HG03469 (cell line): ENCODE measurements at regions not wholly inside any gene's neighbourhood (a gene's known extent, or its start where the extent isn't known, plus 50 kb on each side); places are given as distances from the start of the nearest gene placed in this dataset.

ENCODE experiments used
- ATAC-seq: cut with Tn5 transposase; IDR thresholded peaks from one replicate; pipeline ENCODE4 v1.9.1; 2021; ENCODE audit warnings: mild to moderate bottlenecking, moderate library complexity, moderate number of reproducible peaks; ENCODE audit not compliant: unreplicated experiment

DNA sequence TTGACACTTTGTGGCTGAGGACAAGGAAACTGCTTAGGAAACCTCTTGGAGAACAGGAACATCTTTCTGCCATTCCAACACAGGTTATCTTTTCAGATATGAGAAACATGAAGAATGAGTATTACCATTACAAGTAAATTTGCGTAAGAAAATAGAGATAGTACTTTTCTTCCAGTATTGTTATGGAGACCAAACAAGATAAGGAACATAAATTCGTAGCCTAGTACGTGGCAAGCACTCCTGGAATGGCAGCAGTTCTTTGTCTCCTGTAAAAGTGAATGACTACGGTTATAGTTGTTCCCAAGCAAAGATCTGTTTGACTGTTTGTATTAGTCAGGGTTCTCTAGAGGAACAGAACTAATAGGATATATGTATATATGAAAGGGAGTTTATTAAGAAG is 843.1 kb downstream of the STIM2 start:
- ATAC-seq: no peak

DNA sequence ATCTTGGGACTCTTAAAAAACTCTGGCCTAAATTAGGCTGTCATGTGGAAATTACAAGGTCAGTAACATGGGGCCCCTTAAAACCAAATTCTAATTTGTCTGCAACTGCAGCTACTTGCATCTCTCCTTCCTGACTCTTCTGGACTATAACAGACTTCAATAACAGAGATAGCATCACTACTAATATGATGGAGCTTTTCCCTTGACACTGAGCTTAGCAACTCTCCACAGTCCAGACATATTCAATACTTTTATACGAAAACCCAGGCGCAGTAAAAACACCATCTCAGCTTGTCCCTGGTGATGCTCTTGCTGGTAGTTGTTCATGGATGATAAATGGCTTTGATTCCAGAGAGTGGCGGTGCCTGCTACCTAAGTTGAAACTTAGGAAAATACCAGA is 850.4 kb downstream of the STIM2 start:
- no peak for ATAC-seq

DNA sequence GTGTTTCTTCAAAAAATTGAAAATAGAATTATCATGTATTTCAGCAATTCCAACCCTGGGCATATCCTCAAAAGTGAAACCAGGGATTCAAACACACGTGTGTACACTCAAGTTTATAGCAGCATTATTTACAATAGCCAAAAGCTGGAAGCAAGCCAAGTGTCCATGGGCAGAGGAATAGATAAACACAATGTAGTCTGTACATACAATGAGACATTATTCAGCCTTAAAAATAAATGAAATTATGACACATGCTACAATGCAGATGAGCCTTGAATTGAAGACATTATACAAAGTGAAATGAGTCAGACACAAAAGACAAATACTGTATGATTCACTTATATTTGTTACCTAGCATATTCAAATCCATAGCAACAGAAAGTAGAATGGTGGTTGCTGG is 853.4 kb downstream of the STIM2 start:
- no peak for ATAC-seq

DNA sequence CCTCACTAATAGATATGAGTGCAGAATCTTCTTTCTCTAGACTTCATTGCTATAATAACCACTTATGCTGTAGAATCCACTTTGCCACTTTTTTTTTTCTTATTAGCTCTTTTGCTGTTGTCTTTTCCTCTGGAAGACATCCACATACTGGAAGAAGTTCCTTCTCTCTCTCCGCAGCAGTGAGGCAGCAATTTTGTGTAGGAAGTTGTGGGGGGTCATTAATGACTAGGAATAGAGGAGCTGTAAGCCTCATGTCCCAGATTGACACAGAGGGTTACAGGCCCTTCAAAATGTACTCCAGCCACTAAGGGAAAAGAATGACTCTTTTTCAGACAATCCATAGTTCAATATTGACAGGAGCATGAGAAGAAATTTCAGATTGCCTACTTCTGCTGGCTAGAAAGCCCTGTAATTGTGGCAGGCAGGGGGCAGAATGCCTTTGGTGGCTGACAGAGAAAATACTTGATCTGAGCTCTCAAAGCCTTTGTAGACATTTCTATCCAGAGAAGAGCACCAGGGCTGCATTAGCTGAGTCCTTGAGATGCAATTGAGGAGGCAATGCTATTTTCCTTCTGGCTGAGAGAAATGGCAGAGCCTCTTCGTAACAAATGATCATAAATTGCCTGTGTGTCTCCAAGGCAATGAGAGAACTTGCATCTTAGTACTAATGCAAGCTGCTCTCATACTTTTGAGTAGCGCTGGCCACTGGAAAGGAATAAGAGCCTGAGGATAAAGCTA is 856.2 kb downstream of the STIM2 start:
- no peak for ATAC-seq

DNA sequence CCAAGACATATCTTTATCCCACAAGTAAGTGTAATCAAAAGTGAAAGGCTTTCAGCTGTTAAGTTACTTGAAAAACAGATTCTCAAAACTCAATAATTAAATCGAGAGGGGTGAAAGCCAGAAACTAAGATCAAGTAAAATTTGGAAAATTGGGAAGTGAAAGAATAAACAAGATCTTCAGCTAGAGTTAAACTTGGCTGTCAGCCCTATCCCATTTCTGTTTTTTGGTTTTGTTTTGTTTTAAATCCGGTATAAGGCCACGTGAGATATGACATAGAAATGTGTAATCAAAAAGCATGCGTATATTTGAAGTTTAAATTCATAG is 856.8 kb downstream of the STIM2 start:
- ATAC-seq: no peak

DNA sequence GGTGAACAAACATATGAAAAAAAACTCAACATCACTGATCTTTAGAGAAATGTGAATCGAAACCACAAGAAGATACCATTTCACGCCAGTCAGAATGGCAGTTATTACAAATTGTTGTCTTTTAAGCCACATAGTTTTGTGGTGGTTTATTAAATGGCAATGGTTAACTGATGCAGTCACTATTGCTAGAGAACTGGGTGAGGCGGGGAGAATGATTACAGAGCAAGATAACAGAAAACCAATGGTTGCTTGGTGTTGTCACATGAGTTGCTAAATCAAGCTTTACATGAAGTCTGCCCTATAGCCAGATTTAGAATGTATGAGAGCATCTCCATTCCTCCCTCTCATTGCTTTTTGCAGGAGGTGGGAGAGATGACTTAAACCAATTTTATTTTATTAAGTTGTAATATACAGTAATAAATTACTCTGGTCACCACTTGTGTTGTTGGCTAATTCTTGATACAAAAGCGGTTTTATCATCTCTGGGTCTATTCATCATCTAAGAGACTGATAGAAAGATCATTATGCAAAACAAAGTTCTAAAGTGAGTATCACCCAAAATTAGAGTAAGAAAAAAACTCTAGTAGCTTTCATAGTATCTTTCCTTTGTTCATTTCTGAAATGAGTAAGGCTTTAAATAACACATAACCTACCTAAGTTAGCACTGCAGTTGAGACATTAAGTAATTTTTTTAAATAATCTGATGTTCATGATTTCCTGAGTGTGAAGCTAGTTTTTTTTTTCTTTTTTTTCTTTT is 859.5 kb downstream of the STIM2 start:
- no peak for ATAC-seq

DNA sequence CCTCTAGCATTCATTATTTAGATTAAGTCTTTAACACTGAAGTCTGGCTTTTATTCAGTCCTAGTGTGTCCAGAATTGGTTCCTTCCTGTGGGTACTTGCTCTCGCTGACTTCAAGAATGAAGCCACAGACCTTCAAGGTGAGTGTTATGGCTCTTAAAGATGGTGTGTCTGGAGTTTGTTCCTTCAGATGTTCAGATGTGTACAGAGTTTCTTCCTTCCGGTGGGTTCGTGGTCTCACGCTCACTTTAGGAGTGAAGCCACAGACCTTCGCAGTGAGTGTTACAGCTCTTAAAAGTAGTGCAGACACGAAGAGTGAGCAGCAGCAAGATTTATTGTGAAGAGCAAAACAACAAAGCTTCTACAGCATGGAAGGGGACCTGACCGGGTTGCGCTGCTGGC is 860.6 kb downstream of the STIM2 start:
- ATAC-seq: no peak

DNA sequence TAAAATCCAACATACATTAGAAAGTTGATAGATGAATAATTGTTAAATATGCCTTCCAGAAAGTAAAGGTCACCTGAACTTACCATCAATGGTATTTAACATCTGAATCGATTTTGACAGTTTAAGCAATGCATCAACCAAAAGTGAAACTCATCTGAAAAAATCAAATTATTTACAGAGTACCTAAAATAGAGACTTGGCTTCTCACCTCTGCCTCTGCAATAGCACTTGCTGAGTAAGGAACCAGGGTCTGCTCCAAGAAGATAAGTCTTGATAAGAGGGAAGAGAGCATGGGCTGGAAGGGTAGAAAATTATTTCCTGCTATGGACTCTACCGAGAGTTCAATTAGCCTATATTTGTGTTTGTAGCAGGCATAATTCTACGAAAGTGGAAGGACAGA is 868.3 kb downstream of the STIM2 start:
- ATAC-seq: no peak

DNA sequence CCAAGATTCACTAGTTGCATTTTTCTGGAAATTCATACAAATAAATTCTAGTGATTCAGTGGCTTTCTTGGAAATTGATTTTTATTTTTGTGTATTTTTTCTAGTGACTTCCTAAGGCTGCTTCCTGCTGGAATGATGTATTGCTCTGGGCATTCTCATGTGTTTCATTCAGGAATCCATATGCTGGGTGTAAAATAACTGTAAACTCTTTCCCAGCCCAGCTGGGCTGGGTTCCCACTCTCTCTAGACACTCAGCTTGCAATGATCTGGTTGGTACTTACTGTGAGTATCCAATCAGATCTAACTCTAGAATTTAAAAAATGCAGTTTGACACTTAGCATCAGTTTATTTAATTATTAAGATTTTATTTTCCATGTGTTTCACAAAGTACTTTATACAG is 882.2 kb downstream of the STIM2 start:
- ATAC-seq: no peak

DNA sequence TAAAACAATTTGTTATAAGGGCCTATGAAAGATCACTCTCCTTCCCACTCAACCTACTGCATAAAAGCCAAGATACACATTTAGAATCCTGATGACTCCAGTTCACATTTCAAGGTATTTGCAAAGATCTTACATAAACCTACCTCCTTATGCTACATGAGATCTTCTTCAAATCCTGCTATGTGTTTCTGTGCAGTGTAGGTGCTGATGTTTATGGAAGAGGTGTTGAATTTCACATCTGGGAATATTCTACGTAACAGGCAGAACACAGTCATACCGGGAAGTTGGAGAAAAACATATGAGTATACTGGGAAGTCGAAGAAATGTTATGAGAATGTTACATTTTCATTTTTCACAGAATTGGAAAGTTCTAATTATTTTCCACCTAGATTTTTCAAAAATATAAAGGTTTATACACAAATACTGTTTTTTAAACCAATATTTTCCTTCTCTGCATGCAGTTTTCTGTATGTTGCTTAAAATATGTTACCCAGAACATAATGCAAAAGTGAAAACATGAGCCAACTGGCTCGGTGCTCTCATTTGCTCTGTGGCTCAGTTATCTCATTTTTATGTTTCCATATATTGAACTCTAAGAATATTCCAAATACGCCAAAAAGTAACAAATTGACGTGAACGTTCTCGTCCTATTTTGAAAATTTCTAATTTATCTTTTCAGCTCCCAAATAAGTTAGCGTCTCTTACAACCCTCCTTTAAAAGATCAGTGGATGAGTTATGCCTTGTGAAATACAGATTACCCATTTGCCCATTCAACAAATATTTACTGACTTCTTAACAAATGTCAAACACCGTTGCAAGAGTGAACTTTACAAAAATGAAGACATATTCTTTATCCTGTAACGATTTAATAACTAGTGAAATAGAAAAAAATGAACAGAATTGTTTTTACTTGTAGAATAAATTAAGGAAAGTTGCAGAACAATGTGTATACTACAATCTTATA is 899.3 kb downstream of the STIM2 start:
- no peak for ATAC-seq

DNA sequence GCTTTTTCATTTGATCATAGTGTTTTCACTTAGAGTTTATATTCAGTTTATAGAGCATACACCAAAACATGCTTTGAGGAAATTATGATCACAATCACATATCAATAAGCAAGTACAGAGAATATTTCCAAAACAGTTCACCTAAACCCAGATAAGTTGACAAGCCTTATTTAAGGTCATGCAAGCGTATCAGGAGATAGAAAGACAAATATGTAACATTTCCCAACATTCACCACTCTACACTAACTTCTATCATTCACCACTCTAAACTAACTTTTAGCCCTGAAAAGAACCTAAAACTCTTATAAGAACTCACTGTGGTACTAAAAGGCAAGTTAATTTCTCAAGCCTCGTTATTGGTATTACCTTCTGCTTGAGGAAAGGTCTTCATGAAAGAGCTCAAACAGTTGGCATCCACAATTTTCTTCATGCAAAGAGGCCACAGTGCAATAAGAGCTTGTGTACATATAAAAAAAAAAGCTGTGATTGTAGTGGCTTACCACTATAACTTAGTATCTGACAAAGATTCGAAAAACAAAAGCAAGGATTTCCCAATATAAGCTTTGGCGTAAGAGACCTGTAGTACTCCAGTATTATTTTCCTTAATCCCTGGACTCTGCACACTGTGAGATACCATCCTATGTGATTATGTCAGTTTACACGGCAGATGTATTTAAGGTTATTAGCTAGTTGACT is 903.3 kb downstream of the STIM2 start:
- ATAC-seq: no peak

DNA sequence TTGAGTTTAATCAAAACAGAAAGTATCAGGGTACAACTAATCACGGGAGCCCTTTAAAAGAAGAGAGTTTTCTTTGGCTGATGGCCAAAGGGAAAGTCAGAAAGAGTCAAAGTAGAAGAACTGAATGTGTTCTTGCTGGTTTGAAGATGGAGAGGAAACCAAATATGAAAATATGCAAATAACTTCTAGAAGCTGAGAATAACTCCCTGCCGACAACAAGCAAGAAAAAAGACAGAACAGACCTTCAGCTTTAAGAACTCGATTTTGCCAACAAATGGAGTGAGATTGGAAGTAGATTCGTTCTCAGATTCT is 903.8 kb downstream of the STIM2 start:
- no peak for ATAC-seq

DNA sequence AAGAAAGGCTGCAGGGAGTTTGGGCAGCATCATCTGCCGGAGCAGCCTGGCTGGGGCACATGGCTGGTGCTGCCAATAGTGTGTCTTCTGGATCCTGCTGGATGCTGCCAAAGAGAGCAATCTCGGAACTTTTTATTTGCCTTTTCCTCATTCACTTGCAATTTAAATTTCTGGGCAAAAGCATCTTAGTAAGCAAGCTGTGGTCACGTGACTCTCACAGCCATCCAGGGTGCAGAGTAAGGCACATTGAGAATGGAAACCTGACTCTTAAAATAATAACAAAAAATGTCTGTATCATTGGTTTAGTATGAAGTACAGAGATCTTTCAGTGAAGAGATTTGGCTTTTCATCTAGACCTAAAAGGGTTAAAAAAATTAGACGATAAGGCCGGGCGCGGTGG is 910.3 kb downstream of the STIM2 start:
- no peak for ATAC-seq

DNA sequence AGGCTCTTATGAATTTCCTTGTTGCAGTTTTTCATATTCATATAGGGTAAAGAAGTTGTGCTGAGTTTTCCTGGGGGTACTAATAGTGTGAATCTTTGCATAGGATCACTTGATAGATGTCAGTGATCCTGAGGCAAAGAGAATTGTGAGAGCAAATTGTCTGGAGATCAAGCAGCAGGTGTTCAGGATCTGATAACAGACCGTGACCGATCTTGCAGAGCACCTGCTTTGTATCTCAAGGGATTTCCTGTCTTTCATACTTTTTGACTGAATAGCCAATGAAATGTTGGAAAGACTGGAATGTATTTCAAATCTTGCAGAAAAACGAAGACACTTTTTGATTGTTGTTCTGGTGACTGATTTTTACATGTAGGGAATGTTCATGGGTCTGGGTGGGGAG is 914.5 kb downstream of the STIM2 start:
- no peak for ATAC-seq

DNA sequence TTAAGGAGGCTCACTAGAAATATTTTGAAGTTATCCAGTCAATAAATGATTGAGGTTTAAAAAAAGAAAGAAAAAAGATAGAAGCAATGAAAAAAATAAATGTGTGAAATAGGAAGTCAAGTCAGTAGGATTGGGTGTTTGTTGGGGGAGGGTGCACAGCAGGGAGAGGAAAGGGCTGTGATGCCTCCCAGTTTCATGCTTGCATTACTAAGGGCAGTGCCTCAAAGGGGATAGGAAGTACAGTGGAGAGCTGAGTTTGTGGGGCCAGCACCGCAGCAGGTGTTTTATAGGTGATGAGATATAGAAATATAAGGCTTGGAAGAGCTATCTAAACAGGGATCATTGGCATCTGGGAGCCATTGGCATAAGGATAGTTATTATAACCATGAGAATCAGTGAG is 919.2 kb downstream of the STIM2 start:
- ATAC-seq: no peak

DNA sequence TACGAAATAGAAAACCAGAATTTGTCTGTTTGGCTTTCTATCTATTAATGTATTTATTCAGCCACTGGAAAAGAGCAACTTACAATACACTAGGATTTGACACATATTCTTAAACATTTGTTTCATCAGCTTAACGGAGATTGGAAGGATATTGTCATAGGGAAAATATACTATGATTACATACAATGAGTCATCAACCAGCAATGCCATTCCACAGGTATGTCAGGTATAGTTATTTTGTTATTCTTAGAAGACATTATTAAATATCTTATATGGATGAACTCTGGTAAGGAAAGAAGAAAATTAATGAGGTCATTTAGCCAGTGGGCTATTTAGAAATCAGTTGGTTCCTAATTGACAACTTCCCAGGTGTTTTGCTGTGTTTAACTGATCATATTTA is 926.6 kb downstream of the STIM2 start:
- no peak for ATAC-seq

DNA sequence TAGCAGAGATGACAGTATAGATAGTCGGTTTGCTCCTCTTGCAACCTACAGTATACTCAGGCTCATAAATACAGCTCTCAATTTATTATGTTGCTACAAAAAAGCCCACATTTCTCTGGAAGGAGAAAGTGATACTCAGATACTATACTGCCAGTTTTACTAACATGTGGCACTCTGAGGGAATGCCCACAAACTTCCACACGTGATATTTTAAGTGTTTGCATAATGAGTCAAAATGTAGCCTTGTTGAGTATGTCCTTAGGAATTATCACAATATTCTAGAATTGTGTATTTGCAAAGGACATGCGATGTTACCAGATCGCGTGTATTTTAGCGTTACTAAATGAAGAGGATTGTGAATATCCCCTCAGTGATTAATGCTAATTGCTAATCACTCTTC is 929.1 kb downstream of the STIM2 start:
- no peak for ATAC-seq

DNA sequence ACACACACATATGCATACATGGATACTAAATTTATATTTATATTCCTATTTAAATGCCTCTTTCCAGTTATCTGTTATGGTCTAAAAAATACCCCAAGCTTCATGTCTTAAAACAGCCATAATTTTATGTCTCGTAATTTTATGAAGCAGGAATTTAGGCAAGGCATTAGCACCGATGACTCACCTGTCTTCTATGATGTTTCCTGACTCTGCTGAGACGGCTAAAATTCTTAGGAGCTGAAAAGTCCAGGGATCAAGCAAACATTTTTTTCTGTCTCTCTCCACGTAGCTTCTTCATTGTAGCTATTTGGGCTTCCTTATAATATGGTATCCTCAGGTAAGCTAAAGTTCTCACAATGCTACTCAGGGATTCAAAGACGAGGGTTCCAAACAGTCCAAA is 930.3 kb downstream of the STIM2 start:
- ATAC-seq: no peak

DNA sequence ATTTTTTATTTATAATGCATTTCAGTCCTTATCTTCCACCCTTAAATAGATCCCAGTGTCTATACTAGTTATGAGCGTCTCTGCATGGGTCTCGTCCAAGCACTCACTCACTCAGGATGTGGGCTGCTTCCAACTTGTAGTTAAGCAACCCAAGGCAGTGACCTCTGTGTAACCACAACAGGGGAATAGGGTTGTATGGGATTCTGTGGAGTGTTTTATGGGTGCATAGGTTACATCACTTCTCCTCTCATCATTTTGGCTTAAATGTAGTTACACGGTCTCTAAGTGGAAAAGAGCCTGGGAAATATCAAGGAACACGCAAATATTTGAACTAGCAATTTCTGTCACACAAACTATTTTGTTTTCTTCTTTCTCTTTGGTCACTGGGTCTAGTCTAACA is 931.0 kb downstream of the STIM2 start:
- ATAC-seq: no peak

DNA sequence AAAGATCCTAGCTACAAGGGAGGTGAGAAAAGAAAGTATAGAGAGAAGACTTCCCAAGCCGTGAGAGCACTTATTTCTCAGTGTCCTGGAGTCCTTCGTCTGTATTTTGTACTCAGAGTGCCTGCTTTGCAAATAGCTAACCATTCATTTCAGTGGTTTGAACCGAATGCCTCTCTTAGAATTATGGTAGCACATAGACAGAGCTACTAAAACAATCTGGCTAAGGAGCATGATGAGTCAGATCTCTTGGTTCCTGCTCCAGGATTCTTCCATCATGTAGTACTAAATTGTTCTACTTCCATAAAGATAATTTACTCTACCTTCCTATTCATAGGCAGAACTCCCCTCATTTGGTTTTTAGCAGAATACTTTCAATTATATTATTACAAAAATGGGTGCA is 946.6 kb downstream of the STIM2 start:
- no peak for ATAC-seq

DNA sequence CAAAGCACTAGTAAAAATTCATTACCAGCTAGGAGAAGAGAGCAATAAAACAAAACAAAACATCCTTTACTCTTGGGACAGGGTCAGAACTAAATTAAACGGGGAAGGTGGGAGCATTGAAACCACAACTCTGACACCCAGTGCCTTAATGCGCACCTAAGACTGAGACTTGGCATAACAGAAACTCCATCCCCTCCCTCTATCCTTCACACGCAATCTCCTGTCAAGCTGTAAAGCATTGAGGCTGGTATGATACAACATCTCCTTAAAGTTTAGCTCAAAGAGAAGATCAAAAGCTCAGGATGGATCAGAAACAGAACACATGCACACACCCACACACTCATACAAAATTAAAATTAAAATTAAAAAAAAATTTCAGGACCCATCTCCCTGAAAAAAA is 951.3 kb downstream of the STIM2 start:
- ATAC-seq: no peak
